Trophoblast cell (in vitro differentiated cells and primary cell): ENCODE measurements at regions not wholly inside any gene's neighbourhood (a gene's known extent, or its start where the extent isn't known, plus 50 kb on each side); places are given as distances from the start of the nearest gene placed in this dataset.
A peak's percentile ranks its signal among the peaks of the same experiment; 100 is the strongest.
"Not testable (repeated sequence)": the region's sequence is repeated elsewhere in the genome, so short reads cannot be mapped to it uniquely, and the experiment has no call there.

Experiments used
- DNase-seq, 2 donors: peaks; one replicate each; pipeline ENCODE4 v3.0.0-alpha.2; 2016
- H2AFZ ChIP-seq: 2 replicates; pipeline ENCODE4 v1.6.1; 2013; ENCODE audit warnings: low read length, moderate library complexity, mild to moderate bottlenecking; ENCODE audit not compliant: insufficient read depth, poor library complexity
- H2AK5ac ChIP-seq: 2 replicates; pipeline ENCODE4 v1.6.1; 2013; ENCODE audit warnings: mild to moderate bottlenecking, low read length
- H2BK120ac ChIP-seq: 2 replicates; pipeline ENCODE4 v1.6.1; 2013; ENCODE audit warnings: low read length, mild to moderate bottlenecking, moderate library complexity; ENCODE audit not compliant: insufficient read depth, poor library complexity
- H2BK12ac ChIP-seq: 2 replicates; pipeline ENCODE4 v1.6.1; 2013; ENCODE audit warnings: mild to moderate bottlenecking, low read length, moderate library complexity
- H2BK5ac ChIP-seq: 2 replicates; pipeline ENCODE4 v1.6.1; 2013; ENCODE audit warnings: low read length, low read depth, moderate library complexity, mild to moderate bottlenecking; ENCODE audit not compliant: poor library complexity
- H3K14ac ChIP-seq: 2 replicates; pipeline ENCODE4 v1.6.1; 2013; ENCODE audit warnings: mild to moderate bottlenecking, low read length
- H3K18ac ChIP-seq: 2 replicates; pipeline ENCODE4 v1.6.1; 2013; ENCODE audit warnings: mild to moderate bottlenecking, low read length
- H3K23ac ChIP-seq: 2 replicates; pipeline ENCODE4 v1.6.1; 2013; ENCODE audit warnings: low read length
- H3K27ac ChIP-seq: 2 replicates; pipeline ENCODE4 v1.5.1; 2013; ENCODE audit warnings: low read depth, mild to moderate bottlenecking, inconsistent platforms, low read length, moderate library complexity
- H3K27me3 ChIP-seq: 2 replicates; pipeline ENCODE4 v1.6.1; 2013; ENCODE audit warnings: inconsistent platforms, mild to moderate bottlenecking, low read length, moderate library complexity; ENCODE audit not compliant: insufficient read depth
- H3K36me3 ChIP-seq, 2 experiments: 1 replicate in 1 of 2; 2 replicates in 1 of 2; pipeline ENCODE4 v1.6.1; 2013; ENCODE audit warnings: low read length in 2 of 2, mild to moderate bottlenecking in 2 of 2, moderate library complexity in 1 of 2; ENCODE audit not compliant: insufficient read depth in 2 of 2, control insufficient read depth in 1 of 2
- H3K4ac ChIP-seq: 2 replicates; pipeline ENCODE4 v1.6.1; 2013; ENCODE audit warnings: low read depth, mild to moderate bottlenecking, low read length, moderate library complexity
- H3K4me1 ChIP-seq, 2 experiments: 1 replicate in 1 of 2; 2 replicates in 1 of 2; pipeline ENCODE4 v1.6.1; 2013; ENCODE audit warnings: low read length in 2 of 2, mild to moderate bottlenecking in 2 of 2, moderate library complexity in 1 of 2; ENCODE audit not compliant: insufficient read depth in 2 of 2, control insufficient read depth in 1 of 2
- H3K4me2 ChIP-seq: 2 replicates; pipeline ENCODE4 v1.6.1; 2013; ENCODE audit warnings: inconsistent platforms, mild to moderate bottlenecking, low read length, moderate library complexity
- H3K4me3 ChIP-seq: 2 replicates; pipeline ENCODE4 v1.5.1; 2013; ENCODE audit warnings: mild to moderate bottlenecking, low read depth, low read length, inconsistent platforms
- H3K79me1 ChIP-seq: one replicate; pipeline ENCODE4 v1.6.1; 2013; ENCODE audit warnings: low read length
- H3K79me2 ChIP-seq: 2 replicates; pipeline ENCODE4 v1.6.1; 2013; ENCODE audit warnings: low read length, mild to moderate bottlenecking; ENCODE audit not compliant: control insufficient read depth, insufficient read depth, poor library complexity
- H3K9ac ChIP-seq: 2 replicates; pipeline ENCODE4 v1.6.1; 2013; ENCODE audit warnings: mild to moderate bottlenecking, low read length
- H3K9me3 ChIP-seq: 2 replicates; pipeline ENCODE4 v1.6.1; 2013; ENCODE audit warnings: low read depth, mild to moderate bottlenecking, control low read depth, inconsistent platforms, low read length; ENCODE audit not compliant: insufficient read depth
- H4K12ac ChIP-seq: 2 replicates; pipeline ENCODE4 v1.6.1; 2013; ENCODE audit warnings: low read depth, mild to moderate bottlenecking, low read length, moderate library complexity
- H4K8ac ChIP-seq: 2 replicates; pipeline ENCODE4 v1.6.1; 2013; ENCODE audit warnings: low read depth, mild to moderate bottlenecking, low read length, moderate library complexity
- H4K91ac ChIP-seq: one replicate; pipeline ENCODE4 v1.6.1; 2013; ENCODE audit warnings: low read depth, mild to moderate bottlenecking, low read length, moderate library complexity
- WGBS: extraction: QIAGEN DNeasy Blood & Tissue Kit; methylation state at CpG from one replicate; pipeline ENCODE4 v1.1.7; 2013; ENCODE audit warnings: missing lambda C conversion rate; ENCODE audit not compliant: insufficient read length, insufficient coverage; ENCODE audit errors: extremely low coverage; 5-methylcytosine and 5-hydroxymethylcytosine counted together

DNA sequence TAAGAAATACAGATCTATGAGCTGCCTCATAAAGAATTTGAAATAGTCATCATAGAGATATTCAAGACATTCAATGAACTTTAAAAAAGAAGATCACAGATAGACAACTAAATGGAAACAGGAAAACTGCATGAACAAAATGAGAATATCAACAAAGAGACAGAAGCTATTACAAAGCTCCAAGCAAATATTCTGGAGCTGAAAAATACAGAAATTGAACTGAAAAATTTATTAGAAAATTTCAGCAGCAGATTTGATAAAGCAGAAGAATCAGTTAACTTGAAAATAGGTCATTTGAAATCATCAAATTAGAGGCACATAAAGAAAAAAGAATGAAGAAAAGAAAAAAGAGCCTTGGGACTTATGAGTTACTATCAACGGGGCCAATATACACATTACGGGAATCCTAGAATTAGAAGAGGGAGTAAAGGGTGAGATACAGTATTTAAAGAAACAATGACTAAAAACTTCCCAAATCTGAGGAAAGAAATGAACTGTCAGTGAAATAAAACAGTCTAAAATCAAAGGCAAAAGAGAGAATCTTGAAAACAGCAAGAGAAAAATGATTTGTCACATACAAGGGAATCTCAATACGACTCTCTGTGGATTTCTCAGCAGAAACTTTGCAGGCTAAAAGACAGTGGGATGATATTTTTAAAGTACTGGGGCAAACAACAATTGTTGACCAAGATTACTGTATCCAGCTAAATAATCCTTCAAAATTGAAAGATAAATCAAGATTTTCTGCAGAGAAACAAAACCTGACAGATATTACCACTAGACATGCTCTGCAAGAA lies 641.6 kb downstream of the ANKRD50 start:
- no peak overlapping the region for H3K4me3 ChIP-seq
- no peak overlapping the region for H3K27ac ChIP-seq
- H4K91ac ChIP-seq: no peak overlapping the region
- no peak overlapping the region for H2AK5ac ChIP-seq
- H3K79me2 ChIP-seq: no peaks in the 10 kb centered on the region
- no peak overlapping the region for H2BK12ac ChIP-seq
- no peak overlapping the region for H3K4ac ChIP-seq
- no peak overlapping the region for H3K14ac ChIP-seq
- H3K4me2 ChIP-seq: no peak overlapping the region
- no peak overlapping the region for H2BK120ac ChIP-seq
- H2AFZ ChIP-seq: no peak overlapping the region
- H2BK5ac ChIP-seq: no peak overlapping the region
- H3K36me3 ChIP-seq: no peaks in the 10 kb centered on the region
- no peak overlapping the region for H3K18ac ChIP-seq
- H3K27me3 ChIP-seq: no peaks in the 10 kb centered on the region
- no peak overlapping the region for H3K9ac ChIP-seq
- no peak overlapping the region for H4K8ac ChIP-seq
- no peak overlapping the region for H3K23ac ChIP-seq
- no peaks in the 10 kb centered on the region for H3K79me1 ChIP-seq
- no CpG with 5 or more reads among the region's 3 CpGs for WGBS
- DNase-seq: peak in 1 of 2 donors; percentile 28
- H3K9me3 ChIP-seq: peaks cover 6% of the 10 kb centered on the region
- H3K4me1 ChIP-seq: no peaks in the 10 kb centered on the region
- no peak overlapping the region for H4K12ac ChIP-seq

- H3K36me3 ChIP-seq, H2AFZ ChIP-seq, H3K79me1 ChIP-seq, DNase-seq, H3K4me1 ChIP-seq, H4K8ac ChIP-seq, H3K4me2 ChIP-seq, H3K18ac ChIP-seq, H3K79me2 ChIP-seq, H3K4ac ChIP-seq, H2BK12ac ChIP-seq, H3K9me3 ChIP-seq, H3K23ac ChIP-seq, H4K12ac ChIP-seq, H3K14ac ChIP-seq, H3K27me3 ChIP-seq, H2BK5ac ChIP-seq, H2AK5ac ChIP-seq, H2BK120ac ChIP-seq, H3K27ac ChIP-seq, H3K9ac ChIP-seq, H3K4me3 ChIP-seq, H4K91ac ChIP-seq: not testable (repeated sequence)
- WGBS: no CpG with 5 or more reads among the region's 2 CpGs
Measured at GRCh38 chr4:124075276-124075675, 637.3 kb downstream of the ANKRD50 start.

DNA sequence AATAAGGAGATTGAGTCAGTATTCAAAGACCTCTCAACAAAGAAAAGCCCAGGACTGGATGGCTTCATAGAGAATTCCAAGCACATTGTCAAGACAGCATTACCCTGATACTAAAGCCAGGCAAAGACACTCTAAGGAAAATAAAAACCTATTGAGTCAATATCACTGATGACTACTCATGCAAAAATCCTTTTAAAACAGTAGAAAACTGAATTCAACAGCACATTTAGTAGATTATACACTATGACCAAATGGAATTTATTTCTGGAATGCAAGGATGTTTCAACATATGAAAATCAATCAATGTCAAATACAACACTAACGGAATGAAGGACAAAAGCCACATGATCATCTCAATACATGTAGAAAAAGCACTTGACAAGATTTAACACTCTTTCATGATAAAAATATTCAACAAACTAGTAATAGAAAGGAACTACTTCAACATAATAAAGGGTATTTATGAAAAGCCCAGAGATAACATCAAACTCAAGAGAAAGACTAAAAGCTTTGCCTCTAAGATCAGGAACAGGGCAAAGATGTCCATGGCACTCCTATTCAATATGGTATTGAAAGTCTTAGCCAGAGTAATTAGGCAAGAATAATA lies 633.3 kb downstream of the ANKRD50 start:
- H2AK5ac ChIP-seq: no peak overlapping the region
- no peaks in the 10 kb centered on the region for H3K4me1 ChIP-seq
- H2BK5ac ChIP-seq: no peak overlapping the region
- WGBS: no CpG with 5 or more reads among the region's 1 CpG
- H3K14ac ChIP-seq: no peak overlapping the region
- no peaks in the 10 kb centered on the region for H3K9me3 ChIP-seq
- H3K18ac ChIP-seq: no peak overlapping the region
- peak in 1 of 2 donors; percentile 1 for DNase-seq
- H3K4me2 ChIP-seq: no peak overlapping the region
- H3K23ac ChIP-seq: no peak overlapping the region
- no peak overlapping the region for H3K4me3 ChIP-seq
- no peaks in the 10 kb centered on the region for H3K36me3 ChIP-seq
- H3K27ac ChIP-seq: no peak overlapping the region
- H4K91ac ChIP-seq: no peak overlapping the region
- H3K9ac ChIP-seq: no peak overlapping the region
- H3K4ac ChIP-seq: no peak overlapping the region
- H3K79me1 ChIP-seq: no peaks in the 10 kb centered on the region
- no peak overlapping the region for H4K8ac ChIP-seq
- no peak overlapping the region for H2BK120ac ChIP-seq
- H3K79me2 ChIP-seq: no peaks in the 10 kb centered on the region
- H3K27me3 ChIP-seq: no peaks in the 10 kb centered on the region
- H4K12ac ChIP-seq: no peak overlapping the region
- H2BK12ac ChIP-seq: no peak overlapping the region
- H2AFZ ChIP-seq: no peak overlapping the region

- Histone ChIP-seq H3K4me3 (no peak overlapping the region), H2BK120ac (no peak overlapping the region), H3K4me1 (no peaks in the 10 kb centered on the region), H3K18ac (no peak overlapping the region), H3K4me2 (no peak overlapping the region), H2AK5ac (no peak overlapping the region), H3K27me3 (no peaks in the 10 kb centered on the region), H4K91ac (no peak overlapping the region), H3K79me1 (no peaks in the 10 kb centered on the region), H3K36me3 (no peaks in the 10 kb centered on the region), H4K12ac (no peak overlapping the region), H2BK5ac (no peak overlapping the region), H3K23ac (no peak overlapping the region), H3K9ac (no peak overlapping the region), H3K14ac (no peak overlapping the region), H2BK12ac (no peak overlapping the region), H4K8ac (no peak overlapping the region), H3K4ac (no peak overlapping the region), H3K79me2 (no peaks in the 10 kb centered on the region), H3K27ac (no peak overlapping the region), H3K9me3 (no peaks in the 10 kb centered on the region), H2AFZ (no peak overlapping the region)
- no CpG with 5 or more reads among the region's 4 CpGs for WGBS
- no peak for DNase-seq
Measured at GRCh38 chr4:124083711-124084110, 628.8 kb downstream of the ANKRD50 start.
